Adrenal gland (tissue), 5 donors: ENCODE measurements at regions not wholly inside any gene's neighbourhood (a gene's known extent, or its start where the extent isn't known, plus 50 kb on each side); places are given as distances from the start of the nearest gene placed in this dataset.

Experiments used
- POLR2A ChIP-seq, 2 donors: fragments of 450-650 bp; IDR thresholded peaks; one replicate each; pipeline ENCODE4 v1.6.1; 2017; ENCODE audit warnings: antibody characterized with exemption in 2 of 2, mild to moderate bottlenecking in 2 of 2, moderate library complexity in 1 of 2
- TF ChIP-seq, protein P1 (sequence below), 6 experiments: fragments of 450-650 bp in 4 of 6; fragments of 200-600 bp in 2 of 6; sonication (generic) in 1 of 6; IDR thresholded peaks; 1 replicate in 5 of 6; 2 replicates in 1 of 6; pipeline versions ENCODE4 v1.5.1 to v1.8.0; 2016 to 2021; ENCODE audit warnings: antibody characterized with exemption in 6 of 6, mild to moderate bottlenecking in 2 of 6, moderate library complexity in 1 of 6
- donor health status: DM: no; HTN: no; CAD: no.

DNA sequence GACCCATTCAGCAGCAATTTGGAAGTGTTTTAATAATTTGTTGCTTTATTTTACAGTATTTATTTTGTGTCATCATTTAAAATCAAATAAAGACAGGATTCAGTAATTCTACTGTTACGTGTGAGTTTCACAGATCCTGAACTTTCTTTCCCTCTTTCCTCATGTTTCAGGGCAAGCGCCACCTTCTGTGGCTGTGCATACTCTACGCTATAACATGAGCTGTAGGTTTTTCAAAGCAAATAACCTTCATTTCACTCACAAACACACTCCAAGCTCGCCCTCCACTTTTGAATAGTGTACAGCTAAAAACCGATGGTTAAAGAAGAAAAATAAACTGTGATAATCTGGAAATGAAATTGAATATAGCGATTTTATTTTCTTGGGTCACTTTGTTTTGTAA is 753.3 kb downstream of the OLFM4 start:
- TF ChIP-seq, protein P1, sequence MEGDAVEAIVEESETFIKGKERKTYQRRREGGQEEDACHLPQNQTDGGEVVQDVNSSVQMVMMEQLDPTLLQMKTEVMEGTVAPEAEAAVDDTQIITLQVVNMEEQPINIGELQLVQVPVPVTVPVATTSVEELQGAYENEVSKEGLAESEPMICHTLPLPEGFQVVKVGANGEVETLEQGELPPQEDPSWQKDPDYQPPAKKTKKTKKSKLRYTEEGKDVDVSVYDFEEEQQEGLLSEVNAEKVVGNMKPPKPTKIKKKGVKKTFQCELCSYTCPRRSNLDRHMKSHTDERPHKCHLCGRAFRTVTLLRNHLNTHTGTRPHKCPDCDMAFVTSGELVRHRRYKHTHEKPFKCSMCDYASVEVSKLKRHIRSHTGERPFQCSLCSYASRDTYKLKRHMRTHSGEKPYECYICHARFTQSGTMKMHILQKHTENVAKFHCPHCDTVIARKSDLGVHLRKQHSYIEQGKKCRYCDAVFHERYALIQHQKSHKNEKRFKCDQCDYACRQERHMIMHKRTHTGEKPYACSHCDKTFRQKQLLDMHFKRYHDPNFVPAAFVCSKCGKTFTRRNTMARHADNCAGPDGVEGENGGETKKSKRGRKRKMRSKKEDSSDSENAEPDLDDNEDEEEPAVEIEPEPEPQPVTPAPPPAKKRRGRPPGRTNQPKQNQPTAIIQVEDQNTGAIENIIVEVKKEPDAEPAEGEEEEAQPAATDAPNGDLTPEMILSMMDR (IDR thresholded peaks at IDR 0.05) = no peak
- TF ChIP-seq POLR2A (IDR thresholded peaks at IDR 0.05) = no peak
